Caki2 (cell line): ENCODE measurements at regions not wholly inside any gene's neighbourhood (a gene's known extent, or its start where the extent isn't known, plus 50 kb on each side); places are given as distances from the start of the nearest gene placed in this dataset.
"Not testable (repeated sequence)": the region's sequence is repeated elsewhere in the genome, so short reads cannot be mapped to it uniquely, and the experiment has no call there.

Experiments
- DNase-seq: peaks from one replicate; pipeline ENCODE4 v3.0.0-alpha.2; 2015; ENCODE audit warnings: low read depth
- in situ Hi-C: cut with HindIII; loops from 2 replicates; pipeline ENCODE4 v1.10.0; 2016; ENCODE audit warnings: low sequenced_read_pairs, low pct_unique_long_range_greater_than_20kb, mixed read lengths

GRCh38 chr20:48458003-48458377 is 369.8 kb downstream of the PREX1 start:
- in situ Hi-C loops: no loop called here
- DNase-seq: no peak

- in situ Hi-C loops: no loop called here
- DNase-seq: no peak
These were observed 370.4 kb downstream of the PREX1 start for GRCh38 chr20:48457193-48458002.

GRCh38 chr20:48456366-48457192 is 371.2 kb downstream of the PREX1 start:
- no peak for DNase-seq
- in situ Hi-C loops: no loop called here

GRCh38 chr20:48455651-48456365 is 372.0 kb downstream of the PREX1 start:
- in situ Hi-C loops: no loop called here
- DNase-seq: no peak

- no peak for DNase-seq
- in situ Hi-C loops: no loop called here
These were observed 372.9 kb downstream of the PREX1 start for GRCh38 chr20:48454671-48455490.

GRCh38 chr20:48453477-48454093 is 374.2 kb downstream of the PREX1 start:
- no peak for DNase-seq
- in situ Hi-C loops: no loop called here

- in situ Hi-C loops: no loop called here
- no peak for DNase-seq
These were observed 376.4 kb downstream of the PREX1 start for GRCh38 chr20:48451401-48451800.

- no peak for DNase-seq
These were observed 378.9 kb downstream of the PREX1 start for GRCh38 chr20:48448666-48449600.

GRCh38 chr20:48447456-48447855 is 380.3 kb downstream of the PREX1 start:
- in situ Hi-C loops: no loop called here
- DNase-seq: no peak

More at GRCh38 chr20:48448666-48449600, 378.9 kb downstream of the PREX1 start:
- in situ Hi-C loops: no loop called here

GRCh38 chr20:48445827-48446226 is 382.0 kb downstream of the PREX1 start:
- in situ Hi-C loops: no loop called here
- DNase-seq: no peak

GRCh38 chr20:48444249-48444648 is 383.6 kb downstream of the PREX1 start:
- DNase-seq: no peak
- in situ Hi-C loops: no loop called here

- DNase-seq: no peak
- in situ Hi-C loops: no loop called here
These were observed 386.9 kb downstream of the PREX1 start for GRCh38 chr20:48440916-48441315.

GRCh38 chr20:48440261-48440660 is 387.5 kb downstream of the PREX1 start:
- in situ Hi-C loops, DNase-seq: not testable (repeated sequence)

- in situ Hi-C loops: no loop called here
- no peak for DNase-seq
These were observed 390.7 kb downstream of the PREX1 start for GRCh38 chr20:48437146-48437545.

- DNase-seq, in situ Hi-C loops: not testable (repeated sequence)
These were observed 391.2 kb downstream of the PREX1 start for GRCh38 chr20:48436609-48437008.

GRCh38 chr20:48433178-48433577 is 394.6 kb downstream of the PREX1 start:
- in situ Hi-C loops: no loop called here
- no peak for DNase-seq

GRCh38 chr20:48432494-48432832 is 395.3 kb downstream of the PREX1 start:
- DNase-seq: no peak
- in situ Hi-C loops: no loop called here
